Type B pancreatic cell (in vitro differentiated cells): ENCODE measurements at regions not wholly inside any gene's neighbourhood (a gene's known extent, or its start where the extent isn't known, plus 50 kb on each side); places are given as distances from the start of the nearest gene placed in this dataset.

Source experiments
- DNase-seq: peaks from one replicate; pipeline ENCODE4 v3.0.0; 2021; ENCODE audit warnings: mixed read lengths; ENCODE audit not compliant: unreplicated experiment; ENCODE audit errors: extremely low spot score
- H3K27ac Mint-ChIP-seq: 2 replicates; pipeline ENCODE4 v1.8.0; 2021; ENCODE audit warnings: mild to moderate bottlenecking, mixed read lengths
- H3K27me3 Mint-ChIP-seq: 2 replicates; pipeline ENCODE4 v1.8.0; 2021; ENCODE audit warnings: mixed read lengths
- H3K36me3 Mint-ChIP-seq: 2 replicates; pipeline ENCODE4 v1.8.0; 2021; ENCODE audit warnings: mixed read lengths
- H3K4me1 Mint-ChIP-seq: one replicate; pipeline ENCODE4 v1.8.0; 2021; ENCODE audit warnings: mixed read lengths; ENCODE audit not compliant: unreplicated experiment
- H3K4me3 Mint-ChIP-seq: 2 replicates; pipeline ENCODE4 v1.8.0; 2021; ENCODE audit warnings: mild to moderate bottlenecking, mixed read lengths
- H3K9me3 Mint-ChIP-seq: 2 replicates; pipeline ENCODE4 v1.8.0; 2021; ENCODE audit warnings: mixed read lengths
- CTCF ChIP-seq: fragments of 200-600 bp; sonication (generic); conservative IDR thresholded peaks from 2 replicates; pipeline ENCODE4 v1.5.0; 2021; ENCODE audit warnings: antibody characterized with exemption, mild to moderate bottlenecking

DNA sequence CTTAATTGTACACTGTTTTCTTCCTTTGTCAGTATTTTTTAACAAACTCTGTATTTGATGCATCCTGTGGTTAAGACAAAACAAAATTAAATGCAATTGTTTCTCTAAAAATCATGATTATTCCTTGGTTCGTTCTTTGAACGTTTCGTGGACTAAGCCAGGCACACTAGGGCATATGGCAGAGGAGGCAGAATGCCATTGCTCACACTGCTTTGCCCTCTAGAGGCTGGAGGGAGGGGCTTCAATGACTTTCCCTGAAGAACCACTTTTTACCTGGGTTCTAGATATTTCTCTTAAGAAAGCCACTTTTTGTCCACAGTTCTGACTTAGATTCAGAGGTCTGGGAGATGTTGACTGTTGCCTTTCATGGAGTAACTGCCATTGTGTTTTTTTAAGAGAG lies 236.2 kb upstream of the ADAMTSL1 start:
- Mint-ChIP-seq H3K27me3 (peaks cover 9% of the 10 kb centered on the region), H3K9me3 (peaks cover 8% of the 10 kb centered on the region), H3K4me3 (no peak overlapping the region), H3K36me3 (no peaks in the 10 kb centered on the region), H3K27ac (no peak overlapping the region), H3K4me1 (peaks cover 7% of the 10 kb centered on the region)
- no peak for TF ChIP-seq CTCF
- no peak for DNase-seq

DNA sequence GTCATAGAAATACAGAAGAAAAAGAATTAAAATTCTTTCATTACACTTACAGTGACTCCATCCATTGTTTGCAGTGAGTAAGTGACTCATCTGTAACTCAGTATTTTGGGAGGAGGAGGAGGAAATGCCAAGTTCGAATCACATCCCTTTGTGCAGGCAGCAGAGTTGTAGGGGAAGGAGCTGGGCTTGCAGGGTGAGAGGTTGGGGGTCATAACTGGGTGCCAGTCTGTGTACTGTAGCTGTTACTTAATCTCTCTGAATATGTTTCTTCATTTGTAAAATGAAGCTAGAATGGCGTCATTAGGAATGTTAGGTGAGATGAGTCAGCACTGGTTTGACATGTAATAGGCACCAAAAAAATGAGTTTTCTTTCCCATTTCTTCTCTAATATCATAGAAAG lies 235.7 kb upstream of the ADAMTSL1 start:
- H3K36me3 Mint-ChIP-seq = no peaks in the 10 kb centered on the region
- peaks cover 9% of the 10 kb centered on the region for H3K27me3 Mint-ChIP-seq
- H3K9me3 Mint-ChIP-seq = peaks cover 9% of the 10 kb centered on the region
- DNase-seq = no peak
- no peak for TF ChIP-seq CTCF
- H3K27ac Mint-ChIP-seq = no peak overlapping the region
- H3K4me1 Mint-ChIP-seq = peaks cover 7% of the 10 kb centered on the region
- no peak overlapping the region for H3K4me3 Mint-ChIP-seq

- no peak overlapping the region for H3K27ac Mint-ChIP-seq
- no peaks in the 10 kb centered on the region for H3K36me3 Mint-ChIP-seq
- DNase-seq = no peak
- H3K4me1 Mint-ChIP-seq = peaks cover 7% of the 10 kb centered on the region
- peaks cover 14% of the 10 kb centered on the region for H3K9me3 Mint-ChIP-seq
- TF ChIP-seq CTCF = no peak
- H3K27me3 Mint-ChIP-seq = peaks cover 6% of the 10 kb centered on the region
- no peak overlapping the region for H3K4me3 Mint-ChIP-seq
Measured at GRCh38 chr9:18238752-18239447, 235.1 kb upstream of the ADAMTSL1 start.

DNA sequence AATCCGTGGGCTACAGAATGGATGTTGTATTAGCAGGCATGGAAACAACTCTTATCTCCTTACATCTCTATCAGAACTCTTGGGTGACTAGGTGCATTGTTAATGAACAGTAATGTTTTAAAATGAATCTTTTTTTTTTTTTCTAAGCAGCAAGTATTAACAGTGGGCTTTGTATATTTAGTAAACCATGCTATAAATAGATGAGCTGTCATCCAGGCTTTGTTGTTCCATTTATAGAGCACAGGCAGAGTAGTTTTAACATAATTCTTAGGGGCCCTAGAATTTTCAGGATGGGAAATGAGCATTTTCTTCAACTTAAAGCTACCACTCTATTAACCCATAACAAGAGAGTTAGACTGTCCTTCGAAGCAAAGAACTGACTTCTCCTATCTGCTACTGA lies 233.7 kb upstream of the ADAMTSL1 start:
- Mint-ChIP-seq H3K4me1 (peaks cover 7% of the 10 kb centered on the region), H3K36me3 (no peaks in the 10 kb centered on the region), H3K4me3 (no peak overlapping the region), H3K27ac (no peak overlapping the region), H3K27me3 (peaks cover 3% of the 10 kb centered on the region), H3K9me3 (peaks cover 20% of the 10 kb centered on the region)
- DNase-seq = no peak
- no peak for TF ChIP-seq CTCF

DNA sequence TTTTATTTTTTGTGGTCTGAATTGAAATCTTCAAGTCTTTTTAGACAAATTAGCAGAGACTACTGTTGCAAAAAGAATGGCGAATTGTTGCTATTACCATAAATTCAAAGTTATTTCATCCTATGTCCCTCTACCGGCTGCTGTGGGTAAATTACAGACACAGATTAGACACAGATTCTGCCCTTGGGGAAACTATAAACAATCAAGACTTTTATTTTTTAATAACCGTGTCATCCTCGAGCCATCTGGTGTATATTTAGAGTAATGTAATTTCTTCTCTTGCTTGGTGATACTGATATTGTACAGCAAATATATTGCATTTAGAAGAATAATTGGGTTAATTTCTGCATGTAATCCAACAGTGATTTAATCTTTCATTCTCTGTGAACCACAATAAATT lies 228.0 kb upstream of the ADAMTSL1 start:
- no peak overlapping the region for H3K4me3 Mint-ChIP-seq
- H3K36me3 Mint-ChIP-seq = no peaks in the 10 kb centered on the region
- no peak overlapping the region for H3K27ac Mint-ChIP-seq
- TF ChIP-seq CTCF = peak; percentile 59
- H3K9me3 Mint-ChIP-seq = peaks cover 20% of the 10 kb centered on the region
- no peaks in the 10 kb centered on the region for H3K4me1 Mint-ChIP-seq
- DNase-seq = no peak
- H3K27me3 Mint-ChIP-seq = peaks cover 6% of the 10 kb centered on the region
